ENCODE measurements at regions not wholly inside any gene's neighbourhood (a gene's known extent, or its start where the extent isn't known, plus 50 kb on each side); places are given as distances from the start of the nearest gene placed in this dataset.

DNA sequence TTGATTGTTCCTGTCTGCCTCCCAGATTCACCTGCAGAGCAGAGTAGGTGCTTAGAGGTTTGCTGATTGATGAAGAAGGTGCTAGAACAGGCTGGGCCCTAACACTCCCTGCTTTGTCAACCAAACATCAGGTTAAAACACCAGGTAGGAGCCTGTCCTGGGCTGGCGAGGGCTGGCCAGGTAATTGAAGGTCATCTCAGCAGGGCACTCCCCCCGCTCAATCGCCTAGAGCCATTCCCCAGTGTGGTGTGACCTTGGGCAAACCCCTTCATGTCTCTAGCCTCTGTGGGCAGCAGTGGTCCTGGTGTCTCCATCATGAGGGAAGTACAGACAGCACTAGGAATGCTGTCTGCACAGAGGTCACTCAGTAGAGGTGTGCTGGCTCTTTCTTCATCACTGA, 88.3 kb downstream of the KLF15 start:
- TF ChIP-seq ATOH8 (CRISPR knock-in tag; IDR thresholded peaks at IDR 0.05; ENCODE audit: low read depth), result no peak
- TF ChIP-seq FOXS1 (CRISPR knock-in tag; IDR thresholded peaks at IDR 0.05), result no peak
- TF ChIP-seq ESRRA (IDR thresholded peaks at IDR 0.05; ENCODE audit: borderline replicate concordance, low read length), result no peak
- TF ChIP-seq HOXB5 (CRISPR knock-in tag; IDR thresholded peaks at IDR 0.05), result no peak
- no peak for TF ChIP-seq SMC3 (IDR thresholded peaks at IDR 0.05)
- no peak for TF ChIP-seq RCOR1 (IDR thresholded peaks at IDR 0.05; ENCODE audit: low read depth, low read length)
- no peak for TF ChIP-seq EHMT2 (IDR thresholded peaks at IDR 0.05; ENCODE audit: low read depth)
- no peak for TF ChIP-seq MAFK (IDR thresholded peaks at IDR 0.05; ENCODE audit: partially characterized antibody)
- no peak for TF ChIP-seq RAD21 (conservative IDR thresholded peaks at IDR 0.05 in 1 of 2, IDR thresholded peaks at IDR 0.05 in 1 of 2)
- no peak for TF ChIP-seq ZNF302 (CRISPR knock-in tag; IDR thresholded peaks at IDR 0.05)
- TF ChIP-seq, protein P1, sequence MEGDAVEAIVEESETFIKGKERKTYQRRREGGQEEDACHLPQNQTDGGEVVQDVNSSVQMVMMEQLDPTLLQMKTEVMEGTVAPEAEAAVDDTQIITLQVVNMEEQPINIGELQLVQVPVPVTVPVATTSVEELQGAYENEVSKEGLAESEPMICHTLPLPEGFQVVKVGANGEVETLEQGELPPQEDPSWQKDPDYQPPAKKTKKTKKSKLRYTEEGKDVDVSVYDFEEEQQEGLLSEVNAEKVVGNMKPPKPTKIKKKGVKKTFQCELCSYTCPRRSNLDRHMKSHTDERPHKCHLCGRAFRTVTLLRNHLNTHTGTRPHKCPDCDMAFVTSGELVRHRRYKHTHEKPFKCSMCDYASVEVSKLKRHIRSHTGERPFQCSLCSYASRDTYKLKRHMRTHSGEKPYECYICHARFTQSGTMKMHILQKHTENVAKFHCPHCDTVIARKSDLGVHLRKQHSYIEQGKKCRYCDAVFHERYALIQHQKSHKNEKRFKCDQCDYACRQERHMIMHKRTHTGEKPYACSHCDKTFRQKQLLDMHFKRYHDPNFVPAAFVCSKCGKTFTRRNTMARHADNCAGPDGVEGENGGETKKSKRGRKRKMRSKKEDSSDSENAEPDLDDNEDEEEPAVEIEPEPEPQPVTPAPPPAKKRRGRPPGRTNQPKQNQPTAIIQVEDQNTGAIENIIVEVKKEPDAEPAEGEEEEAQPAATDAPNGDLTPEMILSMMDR (IDR thresholded peaks at IDR 0.05), result no peak
- TF ChIP-seq FOSL2 (IDR thresholded peaks at IDR 0.05), result no peak
- TF ChIP-seq FOSL2 (CRISPR knock-in tag; IDR thresholded peaks at IDR 0.05), result no peak
- TF ChIP-seq MAZ (IDR thresholded peaks at IDR 0.05; ENCODE audit: borderline replicate concordance, low read depth, low read length), result no peak
- Histone ChIP-seq H3K4me2 (no peak overlapping the region), H3K4me1 (peaks cover 23% of the 10 kb centered on the region), H3K27ac (peak overlapping the region in 1 of 2 experiments; percentile 27; a peak in 2 of 6 replicates), H3K9me3 (no peaks in the 10 kb centered on the region), H3K4me3 (no peak overlapping the region)
- no peak for ATAC-seq
- POLR2A ChIA-PET, result no interaction called here
- 81% methylated on average over 3 of the region's 3 CpGs for WGBS (ENCODE audit: missing lambda C conversion rate)
- CTCF ChIA-PET, result interaction anchor here (1.1 kb wide), 1 partner anchor 121 kb away, joined by 4 read pairs; no protein-coding TSS in a partner anchor
- no peak for DNase-seq (ENCODE audit: low read depth in 1 of 2, low spot score in 1 of 2)
- FAIRE-seq, result no peak

GRCh38 chr3:126267976-126268615, 87.7 kb upstream of the ALDH1L1 start:
- 98% methylated on average over 11 of the region's 15 CpGs for WGBS (ENCODE audit: missing lambda C conversion rate)
- CTCF ChIA-PET, result interaction anchor here (1.1 to 1.2 kb wide), 2 partner anchors 14 to 125 kb away, joined by 3 to 5 read pairs; no protein-coding TSS in a partner anchor
- peak overlapping the region; percentile 73 to 88 for H3K27ac ChIP-seq

More at GRCh38 chr3:126267976-126268615, 87.7 kb upstream of the ALDH1L1 start:
- Histone ChIP-seq H3K4me2 (peak overlapping the region; percentile 75), H3K9me3 (no peaks in the 10 kb centered on the region), H3K4me3 (peak overlapping the region; percentile 42; the same call in 2 of the 3 replicates), H3K4me1 (peaks cover 23% of the 10 kb centered on the region)
- FAIRE-seq, result no peak
- POLR2A ChIA-PET, result interaction anchor here (1.2 kb wide), 1 partner anchor 16 kb away, joined by 4 read pairs; no protein-coding TSS in a partner anchor
- DNase-seq (ENCODE audit: low read depth in 1 of 2, low spot score in 1 of 2), result no peak
- ATAC-seq, result no peak
- TF ChIP-seq ATOH8 (CRISPR knock-in tag; IDR thresholded peaks at IDR 0.05; ENCODE audit: low read depth) (no peak), ELK1 (IDR thresholded peaks at IDR 0.05; ENCODE audit: low read depth, low read length) (no peak), CBX2 (IDR thresholded peaks at IDR 0.05; ENCODE audit: borderline replicate concordance, low read depth) (no peak), HOXB5 (CRISPR knock-in tag; IDR thresholded peaks at IDR 0.05) (no peak), ZC3H11A (IDR thresholded peaks at IDR 0.05) (no peak), POLR2A (IDR thresholded peaks at IDR 0.05; ENCODE audit: low read length) (no peak), GATA3 (IDR thresholded peaks at IDR 0.05; ENCODE audit: borderline replicate concordance) (no peak), RFX5 (IDR thresholded peaks at IDR 0.05) (no peak), JUN (IDR thresholded peaks at IDR 0.05) (no peak), FOSB (CRISPR knock-in tag; IDR thresholded peaks at IDR 0.05) (no peak), EHF (CRISPR knock-in tag; IDR thresholded peaks at IDR 0.05) (no peak), FOXS1 (CRISPR knock-in tag; IDR thresholded peaks at IDR 0.05) (no peak)
- TF ChIP-seq, protein P2, sequence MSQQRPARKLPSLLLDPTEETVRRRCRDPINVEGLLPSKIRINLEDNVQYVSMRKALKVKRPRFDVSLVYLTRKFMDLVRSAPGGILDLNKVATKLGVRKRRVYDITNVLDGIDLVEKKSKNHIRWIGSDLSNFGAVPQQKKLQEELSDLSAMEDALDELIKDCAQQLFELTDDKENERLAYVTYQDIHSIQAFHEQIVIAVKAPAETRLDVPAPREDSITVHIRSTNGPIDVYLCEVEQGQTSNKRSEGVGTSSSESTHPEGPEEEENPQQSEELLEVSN (IDR thresholded peaks at IDR 0.05; ENCODE audit: borderline replicate concordance, low read depth), result no peak
